GM19238 (cell line): ENCODE measurements at regions not wholly inside any gene's neighbourhood (a gene's known extent, or its start where the extent isn't known, plus 50 kb on each side); places are given as distances from the start of the nearest gene placed in this dataset.

ENCODE experiments used
- DNase-seq: peaks from one replicate; pipeline ENCODE4 v3.0.0; 2011; ENCODE audit warnings: low spot score; ENCODE audit not compliant: insufficient read length

GRCh38 chr4:43345323-43345925, 452.9 kb downstream of the GRXCR1 start:
- DNase-seq: no peak

GRCh38 chr4:43348591-43348990, 456.1 kb downstream of the GRXCR1 start:
- DNase-seq: no peak

GRCh38 chr4:43351970-43352806, 459.7 kb downstream of the GRXCR1 start:
- DNase-seq: no peak

- DNase-seq: no peak
Observed at GRCh38 chr4:43352859-43353258, 460.3 kb downstream of the GRXCR1 start.

GRCh38 chr4:43353552-43353951, 461.0 kb downstream of the GRXCR1 start:
- DNase-seq: no peak

GRCh38 chr4:43356786-43357185, 464.3 kb downstream of the GRXCR1 start:
- no peak for DNase-seq

- no peak for DNase-seq
Observed at GRCh38 chr4:43357252-43357974, 464.9 kb downstream of the GRXCR1 start.

- no peak for DNase-seq
Observed at GRCh38 chr4:43360296-43360695, 467.8 kb downstream of the GRXCR1 start.

- no peak for DNase-seq
Observed at GRCh38 chr4:43362875-43363636, 470.5 kb downstream of the GRXCR1 start.

- no peak for DNase-seq
Observed at GRCh38 chr4:43369036-43369594, 476.6 kb downstream of the GRXCR1 start.

- DNase-seq: no peak
Observed at GRCh38 chr4:43373201-43373600, 480.7 kb downstream of the GRXCR1 start.

- no peak for DNase-seq
Observed at GRCh38 chr4:43374216-43374751, 481.8 kb downstream of the GRXCR1 start.

- DNase-seq: no peak
Observed at GRCh38 chr4:43379016-43379415, 486.5 kb downstream of the GRXCR1 start.

- no peak for DNase-seq
Observed at GRCh38 chr4:43380093-43380492, 487.6 kb downstream of the GRXCR1 start.

- DNase-seq: no peak
Observed at GRCh38 chr4:43391069-43391468, 498.6 kb downstream of the GRXCR1 start.

GRCh38 chr4:43394976-43395375, 502.5 kb downstream of the GRXCR1 start:
- DNase-seq: no peak

- no peak for DNase-seq
Observed at GRCh38 chr4:43399726-43400125, 507.2 kb downstream of the GRXCR1 start.

GRCh38 chr4:43402393-43402792, 509.9 kb downstream of the GRXCR1 start:
- DNase-seq: no peak

GRCh38 chr4:43410636-43411035, 518.1 kb downstream of the GRXCR1 start:
- no peak for DNase-seq

GRCh38 chr4:43411226-43411625, 518.7 kb downstream of the GRXCR1 start:
- DNase-seq: no peak

- no peak for DNase-seq
Observed at GRCh38 chr4:43423276-43423675, 530.8 kb downstream of the GRXCR1 start.
